ENCODE measurements at regions not wholly inside any gene's neighbourhood (a gene's known extent, or its start where the extent isn't known, plus 50 kb on each side); places are given as distances from the start of the nearest gene placed in this dataset.

- ATAC-seq (no peak), DNase-seq (no peak)
- intact Hi-C loops (cut with DNase I) = no loop called here
- Histone ChIP-seq H3K27ac (no peak overlapping the region), H3K27me3 (no peaks in the 10 kb centered on the region), H3K36me3 (replicated peaks in 1 of 2; ENCODE audit: insufficient read depth in 1 of 2, low read depth in 2 of 2) (no peaks in the 10 kb centered on the region), H3K9me3 (no peaks in the 10 kb centered on the region), H3K4me1 (no peaks in the 10 kb centered on the region), H3K4me3 (no peak overlapping the region)
- 61 to 70% methylated on average over 4 of the region's 4 CpGs for WGBS, 2 donors
- TF ChIP-seq POLR2A (IDR thresholded peaks at IDR 0.05) = no peak
- TF ChIP-seq CTCF (IDR thresholded peaks at IDR 0.05) = no peak
Measured at GRCh38 chr4:181582595-181582994, 660.6 kb upstream of the TENM3 start.

- ATAC-seq (no peak), DNase-seq (no peak)
- no peaks in the 10 kb centered on the region for H3K27me3 ChIP-seq
- H3K4me3 ChIP-seq = no peak overlapping the region
- intact Hi-C loops (cut with DNase I) = no loop called here
- no peaks in the 10 kb centered on the region for H3K36me3 ChIP-seq (replicated peaks in 1 of 2; ENCODE audit: insufficient read depth in 1 of 2, low read depth in 2 of 2)
- 54 to 57% methylated on average over 4 of the region's 4 CpGs for whole genome bisulfite sequencing, 2 donors
- H3K4me1 ChIP-seq = no peaks in the 10 kb centered on the region
- TF ChIP-seq CTCF (IDR thresholded peaks at IDR 0.05) (no peak), POLR2A (IDR thresholded peaks at IDR 0.05) (no peak)
- H3K27ac ChIP-seq = no peak overlapping the region
- no peaks in the 10 kb centered on the region for H3K9me3 ChIP-seq
Measured at GRCh38 chr4:181588733-181589302, 654.4 kb upstream of the TENM3 start.

GRCh38 chr4:181592221-181592745, 650.9 kb upstream of the TENM3 start:
- Histone ChIP-seq H3K27me3 (no peaks in the 10 kb centered on the region), H3K9me3 (no peaks in the 10 kb centered on the region), H3K4me3 (no peak overlapping the region), H3K36me3 (replicated peaks in 1 of 2; ENCODE audit: insufficient read depth in 1 of 2, low read depth in 2 of 2) (no peaks in the 10 kb centered on the region), H3K4me1 (no peaks in the 10 kb centered on the region), H3K27ac (no peak overlapping the region)
- TF ChIP-seq CTCF (IDR thresholded peaks at IDR 0.05) = no peak
- no peak for TF ChIP-seq POLR2A (IDR thresholded peaks at IDR 0.05)
- intact Hi-C loops (cut with DNase I) = no loop called here
- no peak for DNase-seq
- no peak for ATAC-seq
- WGBS, 2 donors = 51 to 64% methylated on average over 5 of the region's 5 CpGs

GRCh38 chr4:181593703-181594102, 649.5 kb upstream of the TENM3 start:
- Histone ChIP-seq H3K27ac (no peak overlapping the region), H3K27me3 (no peaks in the 10 kb centered on the region), H3K9me3 (no peaks in the 10 kb centered on the region), H3K4me3 (no peak overlapping the region), H3K36me3 (replicated peaks in 1 of 2; ENCODE audit: insufficient read depth in 1 of 2, low read depth in 2 of 2) (no peaks in the 10 kb centered on the region), H3K4me1 (no peaks in the 10 kb centered on the region)
- 31 to 35% methylated on average over 2 of the region's 2 CpGs for whole genome bisulfite sequencing, 2 donors
- TF ChIP-seq POLR2A (IDR thresholded peaks at IDR 0.05) (no peak), CTCF (IDR thresholded peaks at IDR 0.05) (no peak)
- DNase-seq (no peak), ATAC-seq (no peak)
- intact Hi-C loops (cut with DNase I) = no loop called here

- no peaks in the 10 kb centered on the region for H3K27me3 ChIP-seq
- no peak overlapping the region for H3K27ac ChIP-seq
- no peaks in the 10 kb centered on the region for H3K4me1 ChIP-seq
- H3K36me3 ChIP-seq (replicated peaks in 1 of 2; ENCODE audit: insufficient read depth in 1 of 2, low read depth in 2 of 2) = no peaks in the 10 kb centered on the region
- ATAC-seq (no peak), DNase-seq (no peak)
- no peaks in the 10 kb centered on the region for H3K9me3 ChIP-seq
- H3K4me3 ChIP-seq = no peak overlapping the region
- intact Hi-C loops (cut with DNase I) = no loop called here
- TF ChIP-seq POLR2A (IDR thresholded peaks at IDR 0.05) (no peak), CTCF (IDR thresholded peaks at IDR 0.05) (no peak)
Measured at GRCh38 chr4:181594188-181594587, 649.0 kb upstream of the TENM3 start.
